Lung (tissue), 11 donors: ENCODE measurements at regions not wholly inside any gene's neighbourhood (a gene's known extent, or its start where the extent isn't known, plus 50 kb on each side); places are given as distances from the start of the nearest gene placed in this dataset.
A peak's percentile ranks its signal among the peaks of the same experiment; 100 is the strongest.
"Not testable (repeated sequence)": the region's sequence is repeated elsewhere in the genome, so short reads cannot be mapped to it uniquely, and the experiment has no call there.

Experiments used
- ATAC-seq: fragments of 200-7000 bp; cut with Tn5 transposase; one replicate; pipeline ENCODE4 v1.9.1; 2020; ENCODE audit warnings: moderate number of reproducible peaks; ENCODE audit not compliant: insufficient read depth, low FRiP score
- DNase-seq, 3 donors: peaks; one replicate each; pipeline ENCODE4 v3.0.0-alpha.2; 2013 to 2017
- H3K27ac ChIP-seq, 2 donors: one replicate each; pipeline ENCODE4 v1.5.1; 2013; ENCODE audit warnings: mild to moderate bottlenecking in 2 of 2, moderate library complexity in 2 of 2, control low read depth in 1 of 2, inconsistent platforms in 1 of 2, low read depth in 1 of 2, low read length in 1 of 2
- H3K27me3 ChIP-seq, 3 donors: one replicate each; pipeline ENCODE4 v1.5.1; 2013; ENCODE audit warnings: low read length in 2 of 3; ENCODE audit not compliant: control insufficient read depth in 3 of 3, insufficient read depth in 3 of 3
- H3K36me3 ChIP-seq, 4 donors: one replicate each; pipeline ENCODE4 v1.5.1; 2013; ENCODE audit warnings: low read length in 4 of 4, mild to moderate bottlenecking in 1 of 4, moderate library complexity in 1 of 4; ENCODE audit not compliant: control insufficient read depth in 4 of 4, insufficient read depth in 4 of 4
- H3K4me1 ChIP-seq, 5 donors: one replicate each; pipeline ENCODE4 v1.5.1; 2013; ENCODE audit warnings: low read length in 5 of 5, mild to moderate bottlenecking in 2 of 5, moderate library complexity in 1 of 5; ENCODE audit not compliant: control insufficient read depth in 5 of 5, insufficient read depth in 5 of 5
- H3K4me3 ChIP-seq: one replicate; pipeline ENCODE4 v1.5.1; 2013; ENCODE audit warnings: mild to moderate bottlenecking, control low read depth, moderate library complexity
- H3K9ac ChIP-seq, 2 donors: one replicate each; pipeline ENCODE4 v1.5.1; 2013; ENCODE audit warnings: low read length in 2 of 2, control low read depth in 1 of 2; ENCODE audit not compliant: insufficient read depth in 1 of 2
- H3K9me3 ChIP-seq, 4 donors: one replicate each; pipeline ENCODE4 v1.5.1; 2013; ENCODE audit warnings: low read length in 3 of 4, mild to moderate bottlenecking in 1 of 4, moderate library complexity in 1 of 4; ENCODE audit not compliant: control insufficient read depth in 4 of 4, insufficient read depth in 3 of 4
- WGBS, 2 donors: extraction: QIAGEN DNeasy Blood & Tissue Kit; methylation state at CpG; one replicate each; pipeline ENCODE4 v1.1.7; 2013; 5-methylcytosine and 5-hydroxymethylcytosine counted together
- TF ChIP-seq, protein P1 (sequence below): IDR thresholded peaks from 2 replicates; pipeline ENCODE4 v1.5.1; 2012; ENCODE audit warnings: mild to moderate bottlenecking; ENCODE audit errors: control extremely low read depth, extremely low read depth
- donor health status: control.
- donor health status: control.
- donor health status: Bipolar disorder and iron deficiency.
- donor health status: healthy.
- donor health status: DM: yes; HTN: yes; CAD: no.

DNA sequence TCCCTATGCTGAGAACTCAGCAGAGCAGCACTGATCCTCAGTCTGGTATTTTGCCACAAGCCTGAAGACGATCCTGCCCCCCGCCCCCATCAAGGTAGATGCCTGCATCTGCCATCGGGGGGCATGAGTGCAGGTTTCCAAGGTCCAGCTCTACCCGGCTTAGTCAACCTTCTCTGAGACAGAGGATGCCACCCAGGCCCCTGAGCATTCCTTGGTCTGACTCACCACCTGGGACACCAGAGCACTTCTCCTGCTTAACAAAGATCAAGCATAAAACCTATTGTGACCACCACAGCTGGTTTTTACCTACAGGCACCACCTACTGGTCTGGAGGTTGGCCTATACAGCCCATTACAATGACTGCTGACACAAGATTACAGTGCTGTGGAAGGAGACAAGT, 1168.1 kb downstream of the PCDH19 start:
- H3K9ac ChIP-seq = no peak overlapping the region
- 68 to 70% methylated on average over 4 of the region's 4 CpGs for WGBS, 2 donors
- H3K9me3 ChIP-seq = no peaks in the 10 kb centered on the region
- TF ChIP-seq, protein P1, sequence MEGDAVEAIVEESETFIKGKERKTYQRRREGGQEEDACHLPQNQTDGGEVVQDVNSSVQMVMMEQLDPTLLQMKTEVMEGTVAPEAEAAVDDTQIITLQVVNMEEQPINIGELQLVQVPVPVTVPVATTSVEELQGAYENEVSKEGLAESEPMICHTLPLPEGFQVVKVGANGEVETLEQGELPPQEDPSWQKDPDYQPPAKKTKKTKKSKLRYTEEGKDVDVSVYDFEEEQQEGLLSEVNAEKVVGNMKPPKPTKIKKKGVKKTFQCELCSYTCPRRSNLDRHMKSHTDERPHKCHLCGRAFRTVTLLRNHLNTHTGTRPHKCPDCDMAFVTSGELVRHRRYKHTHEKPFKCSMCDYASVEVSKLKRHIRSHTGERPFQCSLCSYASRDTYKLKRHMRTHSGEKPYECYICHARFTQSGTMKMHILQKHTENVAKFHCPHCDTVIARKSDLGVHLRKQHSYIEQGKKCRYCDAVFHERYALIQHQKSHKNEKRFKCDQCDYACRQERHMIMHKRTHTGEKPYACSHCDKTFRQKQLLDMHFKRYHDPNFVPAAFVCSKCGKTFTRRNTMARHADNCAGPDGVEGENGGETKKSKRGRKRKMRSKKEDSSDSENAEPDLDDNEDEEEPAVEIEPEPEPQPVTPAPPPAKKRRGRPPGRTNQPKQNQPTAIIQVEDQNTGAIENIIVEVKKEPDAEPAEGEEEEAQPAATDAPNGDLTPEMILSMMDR = no peak
- H3K4me3 ChIP-seq = no peak overlapping the region
- no peaks in the 10 kb centered on the region for H3K4me1 ChIP-seq
- no peaks in the 10 kb centered on the region for H3K36me3 ChIP-seq
- ATAC-seq (no peak), DNase-seq (no peak)
- no peak overlapping the region for H3K27ac ChIP-seq
- H3K27me3 ChIP-seq = no peaks in the 10 kb centered on the region

- H3K36me3 ChIP-seq, H3K27me3 ChIP-seq, H3K4me1 ChIP-seq, DNase-seq, H3K9me3 ChIP-seq, H3K4me3 ChIP-seq, ATAC-seq, H3K27ac ChIP-seq, H3K9ac ChIP-seq: not testable (repeated sequence)
- 77 to 80% methylated on average over 6 of the region's 6 CpGs for WGBS, 2 donors
Measured at GRCh38 chrX:99234384-99234783, 1175.7 kb downstream of the PCDH19 start.

DNA sequence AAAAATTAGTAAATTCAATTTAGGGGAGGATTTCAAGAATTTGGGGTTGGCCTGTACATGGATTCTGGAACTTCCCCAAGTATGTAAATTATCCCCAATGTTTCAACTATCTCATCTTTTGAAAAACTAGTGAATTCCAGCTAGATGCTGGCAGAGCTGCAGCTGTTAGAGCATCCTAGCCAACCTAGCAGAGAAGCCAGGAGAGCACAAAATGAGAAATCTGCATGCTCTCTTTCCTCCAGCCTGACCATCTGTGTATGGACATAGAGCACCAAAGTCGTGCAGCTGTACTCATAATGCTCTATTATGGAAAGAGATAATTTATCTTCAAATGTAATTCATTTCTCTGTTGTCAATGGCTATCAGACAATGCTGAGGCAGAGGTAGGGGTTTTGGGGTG, 1217.7 kb downstream of the PCDH19 start:
- TF ChIP-seq, protein P1 = no peak
- no peak overlapping the region for H3K9ac ChIP-seq
- DNase-seq = no peak

GRCh38 chrX:99184153-99184552, 1225.9 kb downstream of the PCDH19 start:
- Histone ChIP-seq H3K27ac (no peak overlapping the region), H3K36me3 (no peaks in the 10 kb centered on the region), H3K4me1 (no peaks in the 10 kb centered on the region), H3K9ac (no peak overlapping the region), H3K27me3 (peaks cover 0 to 29% (median 4%) of the 10 kb centered on the region in 3 donors), H3K4me3 (no peak overlapping the region), H3K9me3 (no peaks in the 10 kb centered on the region)
- ATAC-seq (no peak), DNase-seq (peak in 2 of 3 donors; percentile 1 to 13)
- 38 to 56% methylated on average over 1 of the region's 1 CpG for WGBS, 2 donors
- TF ChIP-seq, protein P1 = no peak

More for the DNA sequence above, 1217.7 kb downstream of the PCDH19 start:
- Histone ChIP-seq H3K4me1 (no peaks in the 10 kb centered on the region), H3K27ac (no peak overlapping the region), H3K4me3 (no peak overlapping the region), H3K36me3 (no peaks in the 10 kb centered on the region), H3K27me3 (peaks cover 0 to 4% (median 4%) of the 10 kb centered on the region in 3 donors), H3K9me3 (no peaks in the 10 kb centered on the region)
- ATAC-seq = no peak
- WGBS, 2 donors = 33 to 50% methylated on average over 1 of the region's 1 CpG
